Vagina (tissue), 2 donors: ENCODE measurements at regions not wholly inside any gene's neighbourhood (a gene's known extent, or its start where the extent isn't known, plus 50 kb on each side); places are given as distances from the start of the nearest gene placed in this dataset.

Experiments used
- CTCF ChIP-seq, 3 experiments: fragments of 450-650 bp in 2 of 3; fragments of 200-600 bp in 1 of 3; sonication (generic) in 1 of 3; IDR thresholded peaks; one replicate each; pipeline ENCODE4 v1.5.1; 2017 to 2019; ENCODE audit warnings: antibody characterized with exemption in 3 of 3, mild to moderate bottlenecking in 2 of 3, moderate library complexity in 2 of 3
- POLR2A ChIP-seq, 2 donors: fragments of 450-650 bp; IDR thresholded peaks; one replicate each; pipeline ENCODE4 v1.6.1; 2017; ENCODE audit warnings: antibody characterized with exemption in 2 of 2, mild to moderate bottlenecking in 2 of 2, moderate library complexity in 2 of 2
- POLR2AphosphoS5 ChIP-seq, 2 donors: sonication (generic); formaldehyde crosslinking; IDR thresholded peaks; one replicate each; pipeline ENCODE4 v1.9.0; 2017; ENCODE audit warnings: antibody characterized with exemption in 2 of 2, mild to moderate bottlenecking in 2 of 2, low read depth in 1 of 2; ENCODE audit not compliant: insufficient read depth in 1 of 2

GRCh38 chr9:29214154-29214689 lies 1640.9 kb upstream of the C9orf72 start:
- TF ChIP-seq CTCF (IDR thresholded peaks at IDR 0.05) (no peak), POLR2A (IDR thresholded peaks at IDR 0.05) (no peak), POLR2AphosphoS5 (IDR thresholded peaks at IDR 0.05; ENCODE audit: insufficient read depth in 1 of 2, low read depth in 1 of 2) (no peak)
